ENCODE measurements at regions not wholly inside any gene's neighbourhood (a gene's known extent, or its start where the extent isn't known, plus 50 kb on each side); places are given as distances from the start of the nearest gene placed in this dataset.

- no peak overlapping the region for H2AFZ ChIP-seq (ENCODE audit: low read depth, low read length, poor library complexity, severe bottlenecking)
- ATAC-seq (no peak), DNase-seq (ENCODE audit: low read depth, low spot score) (no peak)
- H3K9me3 ChIP-seq (ENCODE audit: control insufficient read depth in 1 of 2, insufficient read depth in 1 of 2, low read depth in 1 of 2, low read length in 2 of 2), result no peaks in the 10 kb centered on the region; a peak in 1 of 4 replicates
- H3K9me2 ChIP-seq (ENCODE audit: insufficient read depth), result no peaks in the 10 kb centered on the region
- POLR2A ChIA-PET, result no interaction called here
- no peaks in the 10 kb centered on the region for H3K36me3 ChIP-seq (ENCODE audit: control insufficient read depth in 1 of 2, insufficient read depth in 2 of 2, low read length in 2 of 2)
- H3K9ac ChIP-seq (ENCODE audit: low read length), result no peak overlapping the region
- CTCF ChIA-PET, result interaction anchor here (1.5 kb wide), 1 partner anchor 105 kb away, joined by 4 read pairs; no protein-coding TSS in a partner anchor
- H4K20me1 ChIP-seq (ENCODE audit: insufficient read depth), result no peaks in the 10 kb centered on the region
- BruUV-seq (replicated peaks), result no TSS peak
- H3K4me3 ChIP-seq (replicated peaks in 1 of 2; ENCODE audit: low read depth in 1 of 2, low read length in 2 of 2), result no peak overlapping the region
- H3K27ac ChIP-seq (ENCODE audit: low read depth, low read length), result no peak overlapping the region
- RAD21 ChIA-PET (ENCODE audit: low non-redundant PET in 1 of 2, low total read pairs in 2 of 2, uncharacterized antibody in 2 of 2, unreplicated experiment in 2 of 2), result no interaction called here
- H3K79me2 ChIP-seq (ENCODE audit: insufficient read depth, low read length), result no peaks in the 10 kb centered on the region
- intact Hi-C loops (cut with micrococcal nuclease), result no loop called here
- H3K4me2 ChIP-seq (ENCODE audit: low read length), result no peak overlapping the region
- H3K27me3 ChIP-seq (ENCODE audit: insufficient read depth, low read length), result no peaks in the 10 kb centered on the region; the same call in 1 of the 2 replicates
- H3K4me1 ChIP-seq (ENCODE audit: control insufficient read depth in 1 of 2, insufficient read depth in 2 of 2, low read length in 2 of 2), result no peaks in the 10 kb centered on the region
- TF ChIP-seq POLR2AphosphoS5 (IDR thresholded peaks at IDR 0.05; ENCODE audit: low read depth, low read length) (no peak), SRF (IDR thresholded peaks at IDR 0.05; ENCODE audit: low read depth) (no peak), EZH2phosphoT487 (IDR thresholded peaks at IDR 0.05; ENCODE audit: borderline replicate concordance) (no peak), SIN3A (IDR thresholded peaks at IDR 0.05; ENCODE audit: low read depth) (no peak), ELF1 (IDR thresholded peaks at IDR 0.05; ENCODE audit: borderline replicate concordance, low read depth) (no peak), CBX3 (IDR thresholded peaks at IDR 0.05; ENCODE audit: low read depth) (no peak), CEBPB (IDR thresholded peaks at IDR 0.05; ENCODE audit: low read depth) (no peak), TCF7L2 (IDR thresholded peaks at IDR 0.05; ENCODE audit: borderline replicate concordance, extremely low read depth, insufficient read depth, insufficient read length) (no peak), JUND (IDR thresholded peaks at IDR 0.05) (no peak), SP1 (IDR thresholded peaks at IDR 0.05; ENCODE audit: low read depth) (no peak), RAD21 (IDR thresholded peaks at IDR 0.05; ENCODE audit: low read depth) (no peak), FOSL1 (IDR thresholded peaks at IDR 0.05; ENCODE audit: low read depth) (no peak)
Measured at GRCh38 chr6:99137314-99137713, 189.6 kb upstream of the FBXL4 start.

GRCh38 chr6:99136488-99136887 lies 188.7 kb upstream of the FBXL4 start:
- POLR2A ChIA-PET, result no interaction called here
- Histone ChIP-seq H4K20me1 (ENCODE audit: insufficient read depth) (no peaks in the 10 kb centered on the region), H3K4me1 (ENCODE audit: control insufficient read depth in 1 of 2, insufficient read depth in 2 of 2, low read length in 2 of 2) (no peaks in the 10 kb centered on the region), H3K4me3 (replicated peaks in 1 of 2; ENCODE audit: low read depth in 1 of 2, low read length in 2 of 2) (no peak overlapping the region), H3K9me2 (ENCODE audit: insufficient read depth) (no peaks in the 10 kb centered on the region), H3K79me2 (ENCODE audit: insufficient read depth, low read length) (no peaks in the 10 kb centered on the region), H2AFZ (ENCODE audit: low read depth, low read length, poor library complexity, severe bottlenecking) (no peak overlapping the region), H3K27ac (ENCODE audit: low read depth, low read length) (no peak overlapping the region), H3K9me3 (ENCODE audit: control insufficient read depth in 1 of 2, insufficient read depth in 1 of 2, low read depth in 1 of 2, low read length in 2 of 2) (no peaks in the 10 kb centered on the region; a peak in 1 of 4 replicates), H3K9ac (ENCODE audit: low read length) (no peak overlapping the region), H3K36me3 (ENCODE audit: control insufficient read depth in 1 of 2, insufficient read depth in 2 of 2, low read length in 2 of 2) (no peaks in the 10 kb centered on the region), H3K4me2 (ENCODE audit: low read length) (no peak overlapping the region), H3K27me3 (ENCODE audit: insufficient read depth, low read length) (no peaks in the 10 kb centered on the region; the same call in 1 of the 2 replicates)
- ATAC-seq (no peak), DNase-seq (ENCODE audit: low read depth, low spot score) (no peak)
- RAD21 ChIA-PET (ENCODE audit: low non-redundant PET in 1 of 2, low total read pairs in 2 of 2, uncharacterized antibody in 2 of 2, unreplicated experiment in 2 of 2), result no interaction called here
- no TSS peak for BruUV-seq (replicated peaks)
- intact Hi-C loops (cut with micrococcal nuclease), result no loop called here
- CTCF ChIA-PET, result interaction anchor here (1.5 kb wide), 1 partner anchor 106 kb away, joined by 4 read pairs; no protein-coding TSS in a partner anchor
- TF ChIP-seq CTCF (IDR thresholded peaks at IDR 0.05 in 2 of 3, conservative IDR thresholded peaks at IDR 0.05 in 1 of 3; ENCODE audit: borderline replicate concordance in 1 of 3, insufficient read depth in 1 of 3, low read depth in 2 of 3, low read length in 2 of 3), result no peak
- TF ChIP-seq SP1 (IDR thresholded peaks at IDR 0.05; ENCODE audit: low read depth), result no peak
- TF ChIP-seq ZNF274 (IDR thresholded peaks at IDR 0.05; ENCODE audit: low read depth, low read length), result no peak
- no peak for TF ChIP-seq TCF7L2 (IDR thresholded peaks at IDR 0.05; ENCODE audit: borderline replicate concordance, extremely low read depth, insufficient read depth, insufficient read length)
- no peak for TF ChIP-seq CEBPB (IDR thresholded peaks at IDR 0.05; ENCODE audit: low read depth)
- no peak for TF ChIP-seq FOSL1 (IDR thresholded peaks at IDR 0.05; ENCODE audit: low read depth)
- no peak for TF ChIP-seq SIN3A (IDR thresholded peaks at IDR 0.05; ENCODE audit: low read depth)
- no peak for TF ChIP-seq EZH2phosphoT487 (IDR thresholded peaks at IDR 0.05; ENCODE audit: borderline replicate concordance)
- TF ChIP-seq SRF (IDR thresholded peaks at IDR 0.05; ENCODE audit: low read depth), result no peak
- no peak for TF ChIP-seq MAX (IDR thresholded peaks at IDR 0.05)
- TF ChIP-seq ZBTB33 (IDR thresholded peaks at IDR 0.05; ENCODE audit: extremely low read depth, insufficient replicate concordance, low read length), result no peak
- no peak for TF ChIP-seq JUND (IDR thresholded peaks at IDR 0.05)
- no peak for TF ChIP-seq POLR2AphosphoS5 (IDR thresholded peaks at IDR 0.05; ENCODE audit: low read depth, low read length)
- TF ChIP-seq POLR2A (IDR thresholded peaks at IDR 0.05; ENCODE audit: borderline replicate concordance, extremely low read depth, insufficient read depth, insufficient read length), result no peak

Data from HCT116 (cell line).